ENCODE measurements at regions not wholly inside any gene's neighbourhood (a gene's known extent, or its start where the extent isn't known, plus 50 kb on each side); places are given as distances from the start of the nearest gene placed in this dataset.
A peak's percentile ranks its signal among the peaks of the same experiment; 100 is the strongest.

- 79 to 93% (median 82%) methylated on average over 5 to 6 of the region's 6 CpGs for WGBS, 4 donors
- ATAC-seq: no peak
- no peaks in the 10 kb centered on the region for H3K4me1 ChIP-seq
- peaks cover 0 to 5% (median 0%) of the 10 kb centered on the region in 9 donors for H3K27me3 ChIP-seq
- no peaks in the 10 kb centered on the region for H3K9me3 ChIP-seq
- no peaks in the 10 kb centered on the region for H3K36me3 ChIP-seq
- H3K4me3 ChIP-seq: no peak overlapping the region
- no peak overlapping the region for H3K27ac ChIP-seq
- peak in 1 of 5 donors; percentile 18 for DNase-seq
- intact Hi-C loops (cut with DNase I): no loop called here
- TF ChIP-seq CTCF (IDR thresholded peaks at IDR 0.05) (no peak), POLR2A (IDR thresholded peaks at IDR 0.05) (no peak)
Measured at GRCh38 chr22:48642550-48642949, 1185.1 kb downstream of the BRD1 start.

- Histone ChIP-seq H3K27ac (no peak overlapping the region), H3K9me3 (no peaks in the 10 kb centered on the region), H3K4me3 (no peak overlapping the region), H3K27me3 (peaks cover 0 to 3% (median 0%) of the 10 kb centered on the region in 9 donors), H3K4me1 (no peaks in the 10 kb centered on the region), H3K36me3 (no peaks in the 10 kb centered on the region)
- intact Hi-C loops (cut with DNase I): no loop called here
- ATAC-seq: no peak
- 78 to 87% (median 85%) methylated on average over 9 to 14 of the region's 14 CpGs for WGBS, 4 donors
- no peak for TF ChIP-seq POLR2A (IDR thresholded peaks at IDR 0.05)
- no peak for TF ChIP-seq CTCF (IDR thresholded peaks at IDR 0.05)
- DNase-seq: peak in 1 of 5 donors; percentile 44
Measured at GRCh38 chr22:48641906-48642475, 1185.7 kb downstream of the BRD1 start.

- no peak for TF ChIP-seq POLR2A (IDR thresholded peaks at IDR 0.05)
- TF ChIP-seq CTCF (IDR thresholded peaks at IDR 0.05): no peak
- no peak for ATAC-seq
- 58 to 67% (median 62%) methylated on average over 24 to 33 of the region's 33 CpGs for WGBS, 4 donors
- Histone ChIP-seq H3K4me3 (no peak overlapping the region), H3K9me3 (no peaks in the 10 kb centered on the region), H3K4me1 (no peaks in the 10 kb centered on the region), H3K36me3 (no peaks in the 10 kb centered on the region), H3K27ac (no peak overlapping the region), H3K27me3 (peaks cover 0 to 3% (median 0%) of the 10 kb centered on the region in 9 donors)
- intact Hi-C loops (cut with DNase I): no loop called here
- peak in 1 of 5 donors; percentile 21 for DNase-seq
Measured at GRCh38 chr22:48640890-48641841, 1186.5 kb downstream of the BRD1 start.

Measured in heart left ventricle (tissue), 16 donors.